Non-pigmented ciliary epithelial cell (primary cell): ENCODE measurements at regions not wholly inside any gene's neighbourhood (a gene's known extent, or its start where the extent isn't known, plus 50 kb on each side); places are given as distances from the start of the nearest gene placed in this dataset.

ENCODE experiments used
- DNase-seq: peaks from one replicate; pipeline ENCODE4 v3.0.0-alpha.2; 2010; ENCODE audit warnings: low read depth

DNA sequence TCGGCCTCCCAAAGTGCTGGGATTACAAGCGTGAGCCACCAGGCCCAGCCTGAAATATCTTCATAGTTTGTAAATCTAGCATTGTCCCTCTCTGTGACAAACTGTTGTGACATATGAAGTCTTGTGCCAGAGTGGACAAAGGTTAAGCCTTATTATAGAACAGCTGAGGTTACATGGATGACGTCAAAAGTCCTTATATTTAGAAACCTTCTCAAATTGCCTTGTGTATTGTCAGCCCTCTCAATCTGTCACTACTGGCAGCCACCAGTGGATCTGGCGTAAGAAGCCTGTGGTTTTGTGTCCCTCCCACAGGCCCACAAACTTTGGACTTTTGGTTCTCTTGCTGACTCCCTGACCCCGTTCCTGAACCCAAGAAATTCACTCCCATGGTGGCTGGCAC, 79.4 kb upstream of the CCDC112 start:
- DNase-seq: no peak

DNA sequence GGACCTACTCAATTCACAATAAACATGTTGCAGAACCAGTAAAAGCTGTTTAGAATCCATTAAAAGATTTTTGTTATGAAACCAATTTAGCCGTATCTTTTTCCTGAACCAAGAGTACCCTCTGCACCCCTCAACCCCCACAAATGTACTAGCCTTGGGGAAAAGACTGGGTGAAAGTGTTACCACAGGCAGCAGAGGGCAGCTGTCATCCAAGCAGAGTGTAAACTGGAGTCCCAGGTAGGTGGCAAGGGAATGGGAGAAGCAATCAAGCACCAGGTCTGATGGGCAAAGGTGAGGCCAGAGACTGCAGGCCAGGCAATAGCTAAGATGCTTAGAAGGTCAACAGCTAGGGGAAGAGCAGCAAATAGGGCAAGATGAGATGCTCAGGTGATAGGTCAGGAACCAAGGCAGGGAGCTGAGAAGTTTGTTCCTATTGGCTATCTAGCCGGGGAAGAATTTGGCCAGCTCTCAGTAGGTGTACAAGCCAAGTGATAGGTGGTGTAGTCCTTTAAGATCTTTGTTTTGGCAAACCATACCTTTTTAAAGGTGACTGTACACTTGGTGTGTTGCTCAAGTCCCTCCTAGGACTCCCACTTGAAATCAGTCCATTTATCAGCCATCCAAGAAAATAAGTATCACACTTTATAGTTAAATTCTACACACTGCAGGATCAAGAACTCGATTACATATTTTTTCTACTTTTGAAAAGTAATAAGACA, 77.8 kb upstream of the CCDC112 start:
- no peak for DNase-seq

DNA sequence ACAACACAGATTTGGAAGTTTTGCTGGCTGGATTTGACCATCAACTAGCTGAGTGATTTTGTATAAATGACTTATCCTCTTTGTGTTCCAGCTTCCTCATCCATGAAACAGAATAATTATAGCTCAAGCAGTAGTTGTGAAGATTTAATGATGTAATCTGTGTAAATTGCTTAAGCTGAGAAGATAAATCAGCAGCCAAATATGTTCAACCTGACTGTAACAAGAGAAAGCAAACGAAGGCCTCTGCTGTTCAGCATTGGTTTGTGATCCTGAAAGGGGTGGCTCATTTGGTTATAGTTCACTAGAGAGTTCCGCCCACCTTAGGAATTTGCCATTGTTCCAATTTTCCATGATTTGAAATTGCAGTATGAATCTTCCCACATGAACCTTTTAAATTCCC, 75.7 kb upstream of the CCDC112 start:
- no peak for DNase-seq

DNA sequence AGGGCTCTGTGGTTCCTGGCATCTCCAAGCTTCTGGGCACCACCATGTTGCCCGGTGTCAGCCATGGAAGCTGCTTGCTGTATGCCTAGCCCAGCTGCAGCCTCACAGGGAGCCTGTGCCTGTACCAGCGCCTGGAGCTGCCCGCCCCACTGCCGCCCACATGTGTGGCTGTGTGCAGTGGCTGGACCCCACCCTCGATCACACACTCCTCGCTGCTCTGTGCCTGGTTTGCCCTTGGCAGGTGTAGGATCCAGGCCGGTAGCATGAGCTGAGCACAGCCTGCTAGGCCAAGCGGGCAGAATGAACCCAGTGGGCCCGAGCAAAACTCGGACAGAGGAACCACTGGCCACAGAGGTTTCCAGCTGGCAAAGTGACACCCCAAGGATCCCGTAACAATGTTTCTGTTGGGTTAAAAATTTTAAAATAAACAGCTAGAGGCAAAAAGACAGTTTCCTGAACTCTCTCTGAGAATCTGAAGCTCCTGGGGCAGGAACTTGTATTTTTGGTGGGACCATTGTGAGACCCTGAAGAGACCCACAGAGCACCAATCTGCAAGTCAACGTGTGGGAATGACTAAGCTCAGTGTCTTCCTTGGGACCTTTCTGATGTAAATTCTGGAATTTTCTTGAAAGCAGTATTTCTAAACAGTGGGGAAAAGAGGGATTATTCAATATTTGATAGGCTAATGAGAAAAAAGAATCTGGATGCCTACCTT, 73.1 kb upstream of the CCDC112 start:
- no peak for DNase-seq

DNA sequence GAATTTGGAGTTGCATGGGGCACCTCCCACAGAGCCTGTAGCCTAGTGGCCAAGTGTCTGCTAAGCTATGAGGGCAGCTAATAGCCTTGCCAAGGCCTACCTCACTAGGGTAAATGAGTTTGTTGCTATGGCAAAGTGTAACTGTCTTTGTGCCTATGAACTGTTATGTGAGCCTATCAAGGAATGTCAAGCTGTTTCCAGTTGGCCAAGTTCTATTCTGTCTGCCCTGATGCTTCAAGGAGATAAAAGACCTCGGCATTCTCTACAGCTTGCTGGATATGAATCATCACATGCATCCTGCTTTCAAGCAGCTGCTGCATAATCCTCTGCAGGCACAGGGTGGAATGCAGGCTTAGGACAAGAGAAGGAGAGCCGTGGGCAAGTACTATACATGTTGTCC, 69.8 kb upstream of the CCDC112 start:
- peak; percentile 97 for DNase-seq

DNA sequence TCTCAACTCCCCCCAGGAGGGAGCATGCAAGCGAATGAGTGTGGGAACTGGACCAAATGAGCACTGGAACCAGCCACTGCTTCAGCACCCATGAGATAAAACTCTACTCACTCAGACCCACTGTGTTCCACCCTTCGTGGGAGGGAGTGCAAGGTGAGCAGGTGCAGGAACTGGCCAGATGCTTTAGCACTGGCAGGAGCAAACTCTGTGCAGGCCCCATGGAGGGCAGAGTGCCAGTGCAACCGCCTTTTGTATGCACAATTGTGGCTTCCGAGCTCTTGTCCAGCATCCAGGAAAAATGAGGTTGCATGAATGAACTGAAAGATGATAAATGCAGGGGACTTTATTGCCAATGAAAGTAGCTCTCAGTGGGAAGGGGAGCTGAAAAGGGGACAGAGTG, 67.4 kb upstream of the CCDC112 start:
- no peak for DNase-seq

DNA sequence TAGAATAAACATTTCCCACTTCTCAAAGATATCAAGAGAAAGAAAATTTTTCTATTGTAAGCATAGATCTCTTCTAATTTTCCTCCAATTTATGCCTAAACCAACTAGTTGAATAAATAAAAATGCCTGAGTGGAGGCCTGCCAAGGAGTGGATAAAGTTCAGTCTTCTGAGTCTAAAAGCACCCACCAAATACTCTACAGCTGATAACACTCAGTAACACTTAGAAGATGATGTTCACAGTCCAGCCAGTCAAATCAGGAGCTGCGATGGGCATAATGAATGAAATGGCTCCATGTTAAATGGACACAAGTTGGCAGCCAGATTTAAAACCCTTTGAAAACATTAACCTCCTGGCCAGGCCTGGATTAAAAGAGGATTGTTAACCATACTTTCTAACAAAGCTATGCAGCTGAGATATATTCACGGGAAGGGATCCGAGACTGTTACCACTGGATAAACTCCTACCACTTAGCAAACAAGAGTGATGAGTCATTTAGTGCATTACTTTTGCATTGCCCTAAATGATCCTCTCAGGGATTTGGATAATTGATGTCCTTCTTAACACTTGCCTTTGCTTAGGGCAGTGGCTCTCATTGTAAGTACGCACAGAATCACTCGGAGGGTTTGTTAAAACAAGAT, 63.7 kb upstream of the CCDC112 start:
- DNase-seq: no peak

DNA sequence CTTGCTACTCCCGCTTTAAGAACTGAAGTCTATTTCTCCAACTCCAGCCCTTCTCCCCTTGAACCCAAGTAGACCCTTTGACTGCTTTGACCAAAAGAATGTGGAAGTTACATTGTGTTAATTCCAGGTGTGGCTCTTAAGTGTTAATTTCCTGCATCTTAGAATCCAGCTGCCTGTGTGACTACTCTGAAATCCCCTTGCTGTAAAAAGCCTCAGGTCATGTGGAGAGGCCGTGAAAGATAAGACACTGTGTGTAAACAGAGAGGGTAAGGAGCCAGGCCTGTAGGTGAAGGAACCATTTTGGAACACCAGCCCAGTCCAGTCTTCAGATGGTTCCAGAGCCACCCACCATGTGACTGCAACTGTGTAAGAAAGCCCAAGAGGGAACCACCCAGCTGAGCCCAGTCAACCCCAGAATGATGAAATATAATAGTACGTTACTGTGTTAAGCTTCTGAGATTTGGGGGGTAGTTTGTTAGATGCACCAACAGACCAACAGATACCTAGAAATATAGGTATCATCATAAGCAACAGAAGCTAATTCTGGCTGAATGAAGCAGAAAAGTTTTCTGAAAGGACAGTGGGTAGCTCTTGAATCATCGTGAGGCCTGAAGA, 59.4 kb upstream of the CCDC112 start:
- no peak for DNase-seq

DNA sequence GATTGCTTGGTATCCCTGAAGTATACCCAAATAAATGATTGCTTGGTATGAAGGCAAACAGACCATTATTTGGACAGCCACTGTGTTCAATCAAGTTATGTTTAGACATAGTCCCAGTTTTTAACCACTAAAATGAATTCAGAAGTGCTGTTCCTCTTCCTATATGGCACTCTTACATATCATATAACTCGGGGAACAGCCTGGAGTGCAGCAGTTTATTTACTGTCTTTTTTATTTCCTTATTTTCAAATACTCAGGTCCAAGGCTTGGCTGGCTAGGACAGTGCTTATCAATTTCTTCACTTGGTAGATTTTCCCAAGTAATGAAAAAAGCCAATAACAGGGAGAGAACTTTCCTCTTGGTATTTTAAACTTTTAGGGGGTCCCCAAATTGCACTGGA, 58.6 kb upstream of the CCDC112 start:
- no peak for DNase-seq

DNA sequence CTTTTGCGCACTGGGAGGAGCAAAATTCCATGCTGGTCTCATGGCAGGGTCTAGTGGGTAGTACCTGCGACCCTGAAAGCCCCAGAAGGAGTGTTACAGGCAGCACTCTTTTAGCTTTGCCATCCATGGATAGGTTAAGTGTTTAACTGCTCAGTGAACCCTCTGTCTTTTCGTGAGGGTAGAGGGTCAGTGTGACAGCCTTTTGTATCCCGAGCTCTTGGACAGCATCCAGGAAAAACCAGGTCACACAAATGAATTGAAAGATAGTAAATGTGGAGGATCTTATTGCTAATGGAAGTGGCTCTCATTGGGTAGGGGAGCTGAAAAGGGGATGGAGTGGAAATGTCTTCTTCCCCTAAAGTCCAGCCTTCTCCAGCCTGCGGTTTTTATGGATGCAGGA, 57.8 kb upstream of the CCDC112 start:
- no peak for DNase-seq

DNA sequence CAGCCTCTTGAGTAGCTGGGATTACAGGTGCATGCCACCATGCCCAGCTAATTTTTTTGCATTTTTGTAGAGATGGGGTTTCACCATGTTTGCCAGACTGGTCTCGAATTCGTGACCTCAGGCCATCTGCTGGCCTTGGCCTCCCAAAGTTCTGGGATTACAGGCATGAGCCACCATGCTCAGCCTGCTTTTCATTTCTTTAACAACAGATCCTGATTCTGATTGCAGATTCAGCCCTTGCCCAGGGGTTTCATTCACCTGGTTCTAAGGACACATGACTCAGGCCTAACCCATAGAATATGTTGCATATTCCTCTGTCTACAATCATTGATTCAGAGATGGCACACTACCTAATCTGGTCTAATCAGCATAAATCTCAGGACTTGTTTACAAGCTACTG, 56.1 kb upstream of the CCDC112 start:
- no peak for DNase-seq

DNA sequence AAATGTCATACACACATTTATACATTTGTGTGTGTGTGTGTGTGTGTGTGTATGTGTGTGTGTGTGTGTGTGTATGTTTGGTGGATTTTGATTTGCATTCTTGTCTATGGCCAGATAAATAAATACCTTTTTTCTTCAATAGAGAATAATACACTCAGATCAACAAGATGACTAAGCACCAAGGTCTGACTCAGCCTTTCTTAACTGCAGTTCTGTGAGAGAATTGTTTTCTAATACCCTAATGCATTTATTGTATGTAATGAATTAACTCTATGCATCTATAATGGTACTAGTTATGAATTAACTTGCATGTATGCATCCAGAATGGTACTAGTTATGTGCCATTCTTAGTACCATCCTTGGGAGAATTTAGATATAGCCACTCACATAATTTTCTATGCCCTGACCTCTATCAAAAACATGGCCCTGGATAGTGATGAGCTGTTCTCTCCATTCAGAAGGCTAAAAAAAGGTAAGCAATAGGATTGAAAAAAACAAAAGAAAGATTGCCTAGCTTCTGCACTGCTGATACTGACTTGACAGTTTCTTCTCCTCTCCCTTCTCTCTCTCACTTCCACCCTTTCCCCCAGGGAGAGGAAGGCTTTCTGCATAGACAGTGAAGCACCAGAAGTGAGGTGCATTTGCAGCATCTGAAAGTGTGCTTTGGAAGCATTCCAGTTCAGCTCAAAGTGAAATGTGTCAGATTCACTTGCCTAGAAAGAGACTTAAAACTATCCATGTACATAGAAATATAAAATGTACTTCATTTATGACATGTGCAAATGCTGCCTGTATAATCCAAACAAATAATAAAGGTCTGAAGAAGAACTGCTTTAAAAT, 55.1 kb upstream of the CCDC112 start:
- no peak for DNase-seq

DNA sequence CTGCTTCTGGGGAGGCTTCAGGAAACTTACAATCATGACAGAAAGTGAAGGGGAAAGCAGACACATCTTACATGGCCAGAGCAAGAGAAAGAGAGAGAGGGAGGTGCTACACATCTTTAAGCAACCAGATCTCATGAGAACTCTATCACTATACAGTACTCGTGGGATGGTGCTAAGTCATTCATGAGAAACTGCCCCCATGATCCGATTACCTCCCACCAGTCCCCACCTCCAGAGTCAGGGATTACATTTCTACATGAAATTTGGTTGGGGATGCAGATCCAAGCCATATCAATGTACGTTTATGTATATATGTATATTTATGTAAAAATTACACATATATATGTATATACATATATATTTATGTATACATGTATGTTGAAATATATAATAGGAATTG, 54.4 kb upstream of the CCDC112 start:
- no peak for DNase-seq

DNA sequence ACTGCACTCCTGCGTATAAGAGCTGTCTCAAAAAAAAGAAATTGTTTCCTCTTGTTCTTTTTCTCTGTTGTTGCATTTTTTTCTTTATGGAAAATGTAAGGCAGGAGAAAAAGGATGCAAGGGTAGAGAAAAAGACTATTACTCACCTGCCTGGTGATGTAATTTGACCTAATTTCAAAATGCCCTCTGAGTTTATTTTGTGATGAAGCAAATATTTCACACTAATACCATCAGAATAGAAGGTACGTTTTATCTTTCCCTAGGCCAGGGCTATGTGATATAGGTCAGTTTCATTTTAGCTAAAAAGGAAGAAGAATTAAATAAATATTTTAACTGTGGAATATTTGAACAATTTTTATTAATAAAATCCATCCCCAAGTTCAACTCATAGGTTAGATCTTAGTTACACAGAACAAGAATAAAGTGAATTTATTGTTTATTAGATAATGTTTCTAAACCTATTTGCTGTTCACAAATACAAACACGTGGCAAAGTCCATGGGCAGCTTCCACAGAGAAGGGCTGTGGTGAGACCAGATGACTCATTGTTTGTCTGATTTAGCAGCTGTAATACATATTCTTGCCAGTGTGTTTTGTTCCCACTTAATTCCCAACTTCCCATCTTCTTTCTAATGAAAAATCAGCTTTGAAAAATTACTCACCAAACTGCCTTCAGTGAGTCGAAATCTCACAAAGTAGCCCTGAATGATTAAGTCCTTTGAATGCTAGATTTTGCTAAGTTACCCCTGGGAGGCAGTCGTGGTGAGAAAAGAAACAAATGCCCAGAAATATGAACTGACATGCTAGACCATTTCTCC, 52.8 kb upstream of the CCDC112 start:
- peak; percentile 79 for DNase-seq

DNA sequence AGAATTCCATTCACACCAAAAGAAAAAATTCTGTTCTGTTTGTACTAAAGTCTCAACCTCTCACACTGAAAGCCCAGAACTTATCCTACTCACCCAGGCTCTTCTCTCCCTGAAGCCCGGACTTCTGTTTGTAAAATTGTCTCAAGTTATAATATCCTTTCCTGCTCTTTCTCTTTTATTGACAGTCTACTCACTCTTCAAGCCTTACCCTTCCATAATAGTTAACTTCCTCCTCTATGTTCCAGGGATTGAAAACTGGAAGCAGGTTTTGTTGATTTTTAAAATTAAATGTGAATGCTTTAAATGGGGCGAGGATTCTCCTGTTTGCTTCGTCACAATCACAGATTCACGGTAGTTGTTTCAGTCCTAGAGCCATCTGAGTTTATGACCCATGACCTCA, 51.7 kb upstream of the CCDC112 start:
- DNase-seq: no peak
